Suprapubic skin (tissue), 4 donors: ENCODE measurements at regions not wholly inside any gene's neighbourhood (a gene's known extent, or its start where the extent isn't known, plus 50 kb on each side); places are given as distances from the start of the nearest gene placed in this dataset.

Experiments used
- DNase-seq, 2 donors: peaks; one replicate each; pipeline ENCODE4 v3.0.0-alpha.2; 2019; ENCODE audit warnings: low spot score in 2 of 2
- H3K27ac ChIP-seq: fragments of 200-600 bp; sonication (generic); one replicate; pipeline ENCODE4 v1.5.1; 2019
- H3K27me3 ChIP-seq: fragments of 200-600 bp; sonication (generic); one replicate; pipeline ENCODE4 v1.5.1; 2019
- H3K36me3 ChIP-seq: fragments of 200-600 bp; sonication (generic); one replicate; pipeline ENCODE4 v1.5.1; 2019
- H3K4me1 ChIP-seq: fragments of 200-600 bp; sonication (generic); one replicate; pipeline ENCODE4 v1.5.1; 2019
- H3K4me3 ChIP-seq: fragments of 200-600 bp; sonication (generic); one replicate; pipeline ENCODE4 v1.5.1; 2019; ENCODE audit warnings: mild to moderate bottlenecking
- H3K9me3 ChIP-seq: fragments of 200-600 bp; sonication (generic); one replicate; pipeline ENCODE4 v1.5.1; 2019
- CTCF ChIP-seq, 2 donors: fragments of 200-600 bp in 1 of 2; fragments of 450-650 bp in 1 of 2; sonication (generic) in 1 of 2; IDR thresholded peaks; one replicate each; pipeline ENCODE4 v1.5.1; 2016 to 2019; ENCODE audit warnings: antibody characterized with exemption in 2 of 2, mild to moderate bottlenecking in 1 of 2, moderate library complexity in 1 of 2
- EP300 ChIP-seq: sonication (generic); formaldehyde crosslinking; IDR thresholded peaks from one replicate; pipeline ENCODE4 v1.6.1; 2017; ENCODE audit warnings: antibody characterized with exemption
- POLR2A ChIP-seq, 2 donors: fragments of 450-650 bp; IDR thresholded peaks; one replicate each; pipeline ENCODE4 v1.6.1; 2017; ENCODE audit warnings: antibody characterized with exemption in 2 of 2, mild to moderate bottlenecking in 2 of 2, moderate library complexity in 2 of 2
- POLR2AphosphoS5 ChIP-seq, 3 donors: sonication (generic); formaldehyde crosslinking; IDR thresholded peaks; one replicate each; pipeline ENCODE4 v1.6.1; 2017; ENCODE audit warnings: antibody characterized with exemption in 3 of 3
- WGBS: methylation state at CpG from one replicate; pipeline ENCODE4 v1.1.5; 2018; 5-methylcytosine and 5-hydroxymethylcytosine counted together

DNA sequence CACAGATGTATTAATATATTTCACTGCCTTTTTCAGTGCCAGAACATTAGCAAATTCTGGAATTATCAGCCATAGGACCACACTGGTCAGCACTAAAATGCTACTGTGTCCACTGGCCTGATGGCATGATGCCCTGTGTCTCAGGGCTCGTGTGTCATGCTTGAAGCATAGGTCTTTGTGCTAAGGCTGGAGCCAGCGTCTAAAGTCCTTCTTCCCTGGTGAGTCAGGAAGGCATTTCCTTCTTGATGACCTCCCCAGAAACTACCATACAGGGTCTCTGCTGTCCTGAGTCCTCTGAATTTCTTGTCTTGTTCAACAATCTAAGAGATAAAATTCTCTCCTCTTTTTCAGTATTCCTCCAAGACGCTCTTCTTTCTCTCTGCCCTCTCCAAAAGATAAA, 489.9 kb downstream of the PSAT1 start:
- H3K27ac ChIP-seq: no peak overlapping the region
- H3K9me3 ChIP-seq: no peaks in the 10 kb centered on the region
- no peak overlapping the region for H3K4me3 ChIP-seq
- no peak for DNase-seq
- WGBS: 83% methylated on average over 3 of the region's 3 CpGs
- TF ChIP-seq POLR2AphosphoS5 (IDR thresholded peaks at IDR 0.05): no peak
- TF ChIP-seq POLR2A (IDR thresholded peaks at IDR 0.05): no peak
- TF ChIP-seq CTCF (IDR thresholded peaks at IDR 0.05): no peak
- TF ChIP-seq EP300: no peak
- no peaks in the 10 kb centered on the region for H3K4me1 ChIP-seq
- H3K27me3 ChIP-seq: no peaks in the 10 kb centered on the region
- no peaks in the 10 kb centered on the region for H3K36me3 ChIP-seq

DNA sequence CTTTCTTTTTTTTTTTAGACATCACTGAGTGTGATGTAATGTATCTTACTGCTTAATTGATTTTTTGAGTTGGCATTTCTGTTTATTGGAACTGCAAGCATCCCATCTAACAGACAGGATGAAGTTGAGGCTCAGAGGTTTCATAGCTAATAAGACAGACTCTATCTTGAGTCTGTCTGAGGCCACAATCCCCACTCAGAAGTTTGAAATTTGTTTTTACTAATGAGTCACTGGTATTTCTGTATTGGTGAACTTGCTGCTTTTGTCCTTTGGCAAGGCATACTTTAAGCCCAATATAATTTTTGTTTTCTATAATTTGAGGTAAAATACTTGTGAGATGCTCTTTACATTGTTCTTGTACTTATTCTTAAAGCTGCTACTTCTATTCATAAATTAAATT, 491.2 kb downstream of the PSAT1 start:
- no peaks in the 10 kb centered on the region for H3K9me3 ChIP-seq
- no peak overlapping the region for H3K4me3 ChIP-seq
- TF ChIP-seq EP300 (no peak), POLR2AphosphoS5 (IDR thresholded peaks at IDR 0.05) (no peak), CTCF (IDR thresholded peaks at IDR 0.05) (no peak), POLR2A (IDR thresholded peaks at IDR 0.05) (no peak)
- H3K36me3 ChIP-seq: no peaks in the 10 kb centered on the region
- no peak for DNase-seq
- H3K4me1 ChIP-seq: no peaks in the 10 kb centered on the region
- H3K27me3 ChIP-seq: no peaks in the 10 kb centered on the region
- no peak overlapping the region for H3K27ac ChIP-seq

- H3K4me1 ChIP-seq: no peaks in the 10 kb centered on the region
- H3K27ac ChIP-seq: no peak overlapping the region
- DNase-seq: no peak
- WGBS: 49% methylated on average over 2 of the region's 2 CpGs
- H3K36me3 ChIP-seq: no peaks in the 10 kb centered on the region
- no peaks in the 10 kb centered on the region for H3K27me3 ChIP-seq
- TF ChIP-seq POLR2AphosphoS5 (IDR thresholded peaks at IDR 0.05): no peak
- TF ChIP-seq CTCF (IDR thresholded peaks at IDR 0.05): no peak
- no peak for TF ChIP-seq POLR2A (IDR thresholded peaks at IDR 0.05)
- TF ChIP-seq EP300: no peak
- H3K9me3 ChIP-seq: no peaks in the 10 kb centered on the region
- H3K4me3 ChIP-seq: no peak overlapping the region
Measured at GRCh38 chr9:78791779-78792178, 494.9 kb downstream of the PSAT1 start.

DNA sequence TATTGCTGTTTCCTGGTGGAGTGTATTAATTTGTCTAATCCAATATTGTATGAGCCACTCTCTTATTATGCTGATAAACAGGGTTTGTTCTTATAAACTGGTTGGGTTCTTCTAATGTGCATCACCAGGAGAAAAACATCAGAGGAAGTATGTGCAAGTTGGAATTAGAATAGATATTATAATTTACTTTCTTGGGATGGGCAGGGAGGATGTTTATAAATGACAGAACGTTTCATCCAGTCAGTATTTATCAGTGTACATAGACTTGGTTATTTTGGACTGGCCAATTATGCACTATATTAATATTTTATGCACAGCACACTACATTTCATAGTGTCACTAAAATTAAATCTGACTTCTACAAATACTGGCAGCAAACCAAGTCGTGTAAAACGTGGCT, 495.8 kb downstream of the PSAT1 start:
- Histone ChIP-seq H3K36me3 (no peaks in the 10 kb centered on the region), H3K4me3 (no peak overlapping the region), H3K4me1 (no peaks in the 10 kb centered on the region), H3K9me3 (no peaks in the 10 kb centered on the region), H3K27ac (no peak overlapping the region), H3K27me3 (no peaks in the 10 kb centered on the region)
- 32% methylated on average over 3 of the region's 3 CpGs for WGBS
- TF ChIP-seq POLR2A (IDR thresholded peaks at IDR 0.05) (no peak), EP300 (no peak), CTCF (IDR thresholded peaks at IDR 0.05) (no peak), POLR2AphosphoS5 (IDR thresholded peaks at IDR 0.05) (no peak)
- no peak for DNase-seq

- Histone ChIP-seq H3K27ac (no peak overlapping the region), H3K4me1 (no peaks in the 10 kb centered on the region), H3K36me3 (no peaks in the 10 kb centered on the region), H3K4me3 (no peak overlapping the region), H3K9me3 (no peaks in the 10 kb centered on the region), H3K27me3 (no peaks in the 10 kb centered on the region)
- 78% methylated on average over 2 of the region's 2 CpGs for WGBS
- DNase-seq: no peak
- no peak for TF ChIP-seq POLR2A (IDR thresholded peaks at IDR 0.05)
- TF ChIP-seq EP300: no peak
- no peak for TF ChIP-seq POLR2AphosphoS5 (IDR thresholded peaks at IDR 0.05)
- no peak for TF ChIP-seq CTCF (IDR thresholded peaks at IDR 0.05)
Measured at GRCh38 chr9:78805771-78806170, 508.8 kb downstream of the PSAT1 start.
